GM21367 (cell line): ENCODE measurements at regions not wholly inside any gene's neighbourhood (a gene's known extent, or its start where the extent isn't known, plus 50 kb on each side); places are given as distances from the start of the nearest gene placed in this dataset.
A peak's percentile ranks its signal among the peaks of the same experiment; 100 is the strongest.

ENCODE experiments used
- ATAC-seq: cut with Tn5 transposase; IDR thresholded peaks from one replicate; pipeline ENCODE4 v1.9.1; 2021; ENCODE audit not compliant: unreplicated experiment

DNA sequence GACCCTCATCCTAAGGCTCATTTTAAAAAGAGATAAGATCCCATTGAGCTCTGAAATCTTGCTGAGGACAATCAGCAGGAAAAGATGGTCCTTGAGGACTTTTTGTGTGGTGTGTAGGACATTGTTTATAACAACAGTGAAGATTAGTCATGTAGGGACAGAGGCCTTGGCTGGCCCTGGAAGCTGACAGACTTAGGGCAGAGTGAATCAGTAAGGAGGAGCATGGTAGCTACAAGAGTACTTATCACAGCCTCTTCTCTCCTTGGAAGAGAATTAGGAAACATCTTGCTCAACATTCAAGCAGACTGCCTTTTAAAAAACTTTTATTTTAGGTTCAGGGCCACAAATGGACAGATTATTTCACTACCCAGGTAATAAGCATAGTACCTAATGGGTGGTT is 665.9 kb upstream of the SALL1 start:
- ATAC-seq, result no peak

GRCh38 chr16:51815523-51815922 is 664.5 kb upstream of the SALL1 start:
- no peak for ATAC-seq

DNA sequence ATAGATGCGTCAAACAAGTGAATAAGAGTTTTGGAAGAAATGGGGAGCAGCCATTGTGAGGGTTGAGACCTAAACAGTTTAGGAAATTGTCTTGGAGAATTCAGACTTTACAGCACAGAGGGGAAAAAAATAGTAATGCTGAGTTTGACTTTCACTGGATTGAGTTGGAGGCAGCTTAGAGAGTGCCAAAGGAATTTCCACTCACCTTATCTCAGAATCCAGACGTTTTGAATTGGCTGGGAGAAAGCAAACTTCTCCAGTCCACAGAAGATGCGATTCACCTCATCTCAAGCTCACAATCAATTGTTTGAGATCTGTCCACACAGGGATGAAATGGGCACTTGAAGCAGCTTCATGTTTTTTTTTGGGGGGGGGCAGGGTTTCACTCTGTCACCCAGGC is 663.5 kb upstream of the SALL1 start:
- ATAC-seq, result no peak

DNA sequence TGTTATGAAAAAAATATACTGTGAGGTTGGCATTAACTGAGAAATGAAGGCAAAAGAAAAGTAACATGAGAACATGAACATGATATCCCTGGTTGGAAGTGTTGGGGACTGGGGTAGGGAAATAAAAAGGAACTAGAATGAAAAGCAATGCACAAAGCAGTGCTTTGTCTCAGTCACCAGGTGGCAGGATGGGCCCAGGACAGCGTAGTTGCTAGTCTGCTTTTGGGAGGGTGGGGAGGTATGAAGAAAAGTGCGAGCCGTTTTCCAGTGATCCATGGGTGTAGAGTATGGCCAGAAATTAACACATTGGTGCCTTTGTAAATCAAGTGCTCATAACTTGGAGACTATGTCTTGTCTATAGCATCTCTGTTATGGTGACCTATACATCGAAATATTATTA is 662.5 kb upstream of the SALL1 start:
- ATAC-seq, result no peak

- ATAC-seq, result no peak
These were observed 661.9 kb upstream of the SALL1 start for GRCh38 chr16:51812945-51813344.

DNA sequence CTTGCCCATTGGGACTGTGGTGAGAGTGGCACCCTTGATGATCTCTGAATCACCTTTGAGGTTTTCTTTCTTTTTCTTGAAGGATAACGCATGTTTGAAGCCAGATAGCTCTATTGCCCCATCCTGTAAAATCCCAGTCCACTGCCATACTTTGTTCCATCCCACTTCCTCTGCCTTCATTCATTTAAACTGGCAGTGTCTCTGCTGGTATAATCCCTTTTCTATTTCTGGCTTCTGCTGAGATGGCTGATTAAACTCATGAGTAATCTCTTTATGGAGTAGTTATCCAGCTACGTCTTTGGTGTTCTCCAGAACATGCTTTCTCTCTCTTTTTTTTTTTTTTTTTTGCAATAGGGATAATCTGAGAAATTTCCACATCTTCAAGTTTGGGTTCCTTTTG is 656.5 kb upstream of the SALL1 start:
- ATAC-seq, result no peak

DNA sequence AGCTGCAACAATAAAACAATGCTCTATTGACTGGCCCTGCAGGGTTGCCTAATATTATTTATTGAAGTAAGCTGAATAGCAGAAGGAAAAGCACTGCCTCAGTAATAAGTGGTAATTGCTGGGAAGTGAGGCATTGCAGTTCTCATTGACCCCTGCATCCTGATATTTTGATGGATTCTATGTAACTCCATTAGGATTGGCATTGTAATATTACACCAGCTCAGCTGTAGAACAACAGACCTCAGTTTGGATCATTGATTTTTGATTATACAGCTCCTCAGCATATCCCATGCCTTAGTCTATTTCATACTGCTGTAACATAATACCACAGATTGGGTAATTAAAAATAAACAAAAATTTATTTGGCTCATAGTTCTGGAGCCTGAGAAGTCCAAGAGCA is 650.6 kb upstream of the SALL1 start:
- ATAC-seq, result no peak

- no peak for ATAC-seq
These were observed 646.7 kb upstream of the SALL1 start for GRCh38 chr16:51797669-51798259.

- ATAC-seq, result no peak
These were observed 628.2 kb upstream of the SALL1 start for GRCh38 chr16:51779240-51779639.

- no peak for ATAC-seq
These were observed 622.2 kb upstream of the SALL1 start for GRCh38 chr16:51773071-51773890.

DNA sequence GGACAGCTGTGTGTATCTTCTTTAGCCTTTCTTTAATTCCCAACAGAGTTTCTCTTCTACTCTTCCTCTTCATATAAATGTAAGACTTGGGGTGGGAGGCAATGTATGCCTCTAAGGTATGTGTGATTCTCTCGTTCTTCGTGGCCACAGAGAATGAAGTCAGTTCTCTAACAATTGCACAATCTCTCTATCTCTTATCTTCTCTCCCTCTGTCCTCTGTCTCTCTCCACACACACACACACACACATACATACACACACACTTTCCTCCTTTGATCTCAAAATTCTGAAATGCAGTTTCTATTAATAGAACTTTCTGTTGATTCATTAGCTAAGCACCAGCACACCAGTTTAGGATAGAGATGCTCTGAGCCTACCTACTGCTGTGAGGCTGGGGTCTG is 615.7 kb upstream of the SALL1 start:
- no peak for ATAC-seq

DNA sequence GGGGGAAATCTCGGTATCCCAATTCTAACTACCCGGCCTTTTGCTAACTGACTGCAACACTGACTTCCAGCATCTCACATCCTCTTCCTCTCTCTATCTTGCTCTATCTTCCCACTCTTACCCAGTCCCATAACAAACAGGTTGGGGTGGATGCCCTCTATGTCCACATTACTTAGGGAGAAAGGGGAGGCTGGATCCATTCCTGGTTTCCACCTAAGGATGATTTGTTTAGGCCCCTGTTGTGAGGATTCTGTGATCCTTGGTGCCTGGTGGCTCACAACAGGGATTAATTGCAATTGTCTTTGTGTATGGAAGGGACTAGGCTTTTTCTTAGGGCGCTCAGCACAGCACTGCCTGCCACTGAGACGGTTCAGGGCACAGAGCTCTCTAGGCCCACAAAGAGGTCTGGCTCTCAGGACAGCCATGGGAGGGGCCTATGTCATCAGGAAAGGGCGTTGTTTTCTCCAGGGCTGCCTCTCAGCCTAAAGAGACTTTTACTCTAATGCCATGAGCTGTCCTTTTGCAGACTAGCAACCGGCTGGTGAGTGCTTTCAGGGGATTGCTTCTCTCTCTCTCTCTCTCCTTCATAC is 612.1 kb upstream of the SALL1 start:
- no peak for ATAC-seq

- peak; percentile 97 for ATAC-seq
These were observed 611.3 kb upstream of the SALL1 start for GRCh38 chr16:51762081-51762996.

DNA sequence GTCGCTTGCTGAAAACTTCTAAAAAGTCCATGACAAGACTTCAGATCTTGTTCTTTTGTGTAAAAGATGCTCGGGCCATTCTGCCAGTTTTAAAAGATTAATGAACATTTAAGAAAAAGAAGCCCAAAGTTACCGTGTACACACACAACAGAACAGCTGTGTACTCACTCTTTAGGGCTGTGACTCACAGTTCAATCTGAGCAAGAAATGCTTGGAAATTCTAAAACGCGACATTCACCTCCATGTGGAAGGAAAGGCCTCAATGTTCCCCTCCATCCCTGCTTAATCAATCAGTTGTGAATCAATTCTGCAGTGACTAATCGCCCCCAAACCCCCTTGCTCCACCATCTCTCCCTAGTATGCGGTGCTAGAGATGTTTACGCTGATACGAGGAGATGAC is 609.9 kb upstream of the SALL1 start:
- no peak for ATAC-seq

DNA sequence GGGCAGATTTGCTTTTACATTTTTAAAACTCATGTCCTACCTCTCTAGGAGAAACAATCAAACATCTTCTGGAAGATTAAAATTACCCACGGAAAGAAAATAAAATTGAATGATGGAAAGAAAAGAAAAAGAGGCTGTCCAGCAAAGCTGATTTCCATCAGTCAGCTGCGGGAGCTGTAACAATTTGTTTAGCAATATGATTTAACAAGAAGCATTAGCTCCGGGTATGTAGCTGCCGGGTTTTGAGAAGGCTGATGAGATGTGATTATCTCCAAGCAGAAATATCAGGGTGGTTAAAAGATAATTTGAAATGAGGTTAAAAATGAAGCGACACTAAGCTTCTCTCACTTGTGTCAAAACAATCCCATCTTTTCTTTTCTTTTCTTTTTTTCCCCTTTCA is 608.9 kb upstream of the SALL1 start:
- ATAC-seq, result no peak

- ATAC-seq, result no peak
These were observed 608.3 kb upstream of the SALL1 start for GRCh38 chr16:51759329-51759728.

- no peak for ATAC-seq
These were observed 606.9 kb upstream of the SALL1 start for GRCh38 chr16:51757921-51758479.

DNA sequence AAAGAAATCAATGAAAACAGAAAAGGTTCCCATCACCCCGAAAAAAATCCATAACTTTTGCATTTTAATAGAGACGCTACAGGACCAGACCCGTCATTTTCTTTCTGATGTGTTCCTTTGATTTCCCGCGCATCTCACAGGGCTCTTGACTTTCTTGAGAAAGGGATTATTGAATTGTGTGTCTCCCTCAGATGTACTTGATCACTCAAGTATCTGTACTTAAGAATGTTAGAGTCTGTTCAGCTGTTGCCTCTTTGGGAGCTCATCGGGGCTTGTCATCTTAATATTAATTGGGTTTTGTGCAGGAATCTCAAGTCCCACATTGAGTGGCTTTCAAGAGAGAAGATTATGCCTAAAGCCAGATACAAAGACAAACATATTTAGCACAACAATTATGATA is 606.4 kb upstream of the SALL1 start:
- ATAC-seq, result no peak

- no peak for ATAC-seq
These were observed 606.0 kb upstream of the SALL1 start for GRCh38 chr16:51757124-51757470.

- no peak for ATAC-seq
These were observed 605.5 kb upstream of the SALL1 start for GRCh38 chr16:51756447-51757123.
